NCI-H1105 (cell line): ENCODE measurements at regions not wholly inside any gene's neighbourhood (a gene's known extent, or its start where the extent isn't known, plus 50 kb on each side); places are given as distances from the start of the nearest gene placed in this dataset.

ENCODE experiments used
- DNase-seq: peaks from one replicate; lab custom pipeline; 2025; lab: John Stamatoyannopoulos, UW

- no peak for DNase-seq
These were observed 200.1 kb downstream of the MZT1 start for GRCh38 chr13:72527333-72527732.

GRCh38 chr13:72523593-72523992, 203.8 kb downstream of the MZT1 start:
- DNase-seq = no peak

GRCh38 chr13:72523049-72523448, 204.4 kb downstream of the MZT1 start:
- DNase-seq = no peak

- DNase-seq = no peak
These were observed 205.3 kb downstream of the MZT1 start for GRCh38 chr13:72521940-72522661.

GRCh38 chr13:72514146-72514545, 213.3 kb downstream of the MZT1 start:
- no peak for DNase-seq

- no peak for DNase-seq
These were observed 219.0 kb downstream of the MZT1 start for GRCh38 chr13:72508392-72508791.

- no peak for DNase-seq
These were observed 219.8 kb downstream of the MZT1 start for GRCh38 chr13:72507416-72508199.

- no peak for DNase-seq
These were observed 220.7 kb downstream of the MZT1 start for GRCh38 chr13:72506706-72507105.

GRCh38 chr13:72505376-72505775, 222.1 kb downstream of the MZT1 start:
- no peak for DNase-seq

- no peak for DNase-seq
These were observed 223.1 kb downstream of the MZT1 start for GRCh38 chr13:72504131-72504841.

- no peak for DNase-seq
These were observed 226.6 kb downstream of the MZT1 start for GRCh38 chr13:72500851-72501250.

- DNase-seq = no peak
These were observed 231.7 kb downstream of the MZT1 start for GRCh38 chr13:72495681-72496080.

GRCh38 chr13:72489751-72490150, 237.7 kb downstream of the MZT1 start:
- no peak for DNase-seq

GRCh38 chr13:72473321-72473720, 254.1 kb downstream of the MZT1 start:
- no peak for DNase-seq

GRCh38 chr13:72469906-72470305, 257.5 kb downstream of the MZT1 start:
- no peak for DNase-seq

- DNase-seq = no peak
These were observed 263.9 kb downstream of the MZT1 start for GRCh38 chr13:72463561-72463960.

- no peak for DNase-seq
These were observed 264.7 kb downstream of the MZT1 start for GRCh38 chr13:72462726-72463125.

GRCh38 chr13:72462166-72462565, 265.3 kb downstream of the MZT1 start:
- no peak for DNase-seq

- no peak for DNase-seq
These were observed 268.7 kb downstream of the MZT1 start for GRCh38 chr13:72458701-72459100.

GRCh38 chr13:72457151-72457550, 270.3 kb downstream of the MZT1 start:
- no peak for DNase-seq

- DNase-seq = no peak
These were observed 270.9 kb downstream of the MZT1 start for GRCh38 chr13:72456486-72456885.

GRCh38 chr13:72453161-72453560, 274.3 kb downstream of the MZT1 start:
- no peak for DNase-seq

GRCh38 chr13:72448082-72448481, 279.3 kb downstream of the MZT1 start:
- no peak for DNase-seq
